Dermis microvascular lymphatic vessel endothelial cell (primary cell): ENCODE measurements at regions not wholly inside any gene's neighbourhood (a gene's known extent, or its start where the extent isn't known, plus 50 kb on each side); places are given as distances from the start of the nearest gene placed in this dataset.

ENCODE experiments used
- DNase-seq, 2 donors: peaks; one replicate each; pipeline versions ENCODE4 v3.0.0 to v3.0.0-alpha.2; 2010; ENCODE audit warnings: low read depth in 2 of 2

- DNase-seq: no peak
Observed at GRCh38 chr16:86292171-86292775, 218.1 kb upstream of the FOXF1 start.

GRCh38 chr16:86292942-86293341 is 217.4 kb upstream of the FOXF1 start:
- DNase-seq: no peak

GRCh38 chr16:86293906-86294305 is 216.4 kb upstream of the FOXF1 start:
- DNase-seq: no peak

- DNase-seq: no peak
Observed at GRCh38 chr16:86294535-86295196, 215.7 kb upstream of the FOXF1 start.

GRCh38 chr16:86296256-86296655 is 214.1 kb upstream of the FOXF1 start:
- DNase-seq: no peak

GRCh38 chr16:86297391-86297790 is 212.9 kb upstream of the FOXF1 start:
- no peak for DNase-seq

- DNase-seq: no peak
Observed at GRCh38 chr16:86297866-86298757, 212.2 kb upstream of the FOXF1 start.

GRCh38 chr16:86298758-86299134 is 211.6 kb upstream of the FOXF1 start:
- no peak for DNase-seq

- DNase-seq: no peak
Observed at GRCh38 chr16:86299882-86300610, 210.3 kb upstream of the FOXF1 start.

- no peak for DNase-seq
Observed at GRCh38 chr16:86300746-86301481, 209.4 kb upstream of the FOXF1 start.

- no peak for DNase-seq
Observed at GRCh38 chr16:86302421-86303109, 207.8 kb upstream of the FOXF1 start.

- DNase-seq: no peak
Observed at GRCh38 chr16:86303787-86304678, 206.3 kb upstream of the FOXF1 start.

- DNase-seq: no peak
Observed at GRCh38 chr16:86304868-86305267, 205.5 kb upstream of the FOXF1 start.

- DNase-seq: no peak
Observed at GRCh38 chr16:86305440-86305839, 204.9 kb upstream of the FOXF1 start.

- DNase-seq: no peak
Observed at GRCh38 chr16:86306011-86306644, 204.2 kb upstream of the FOXF1 start.

- no peak for DNase-seq
Observed at GRCh38 chr16:86306811-86307513, 203.4 kb upstream of the FOXF1 start.

GRCh38 chr16:86307514-86307903 is 202.8 kb upstream of the FOXF1 start:
- no peak for DNase-seq

GRCh38 chr16:86308514-86308913 is 201.8 kb upstream of the FOXF1 start:
- DNase-seq: no peak
